ENCODE measurements at regions not wholly inside any gene's neighbourhood (a gene's known extent, or its start where the extent isn't known, plus 50 kb on each side); places are given as distances from the start of the nearest gene placed in this dataset.

- TF ChIP-seq ZBTB44 (CRISPR knock-in tag; IDR thresholded peaks at IDR 0.05) (no peak), ZNF740 (CRISPR knock-in tag; IDR thresholded peaks at IDR 0.05) (no peak), POLR2AphosphoS5 (IDR thresholded peaks at IDR 0.05; ENCODE audit: low read depth, low read length) (no peak), ARID3A (IDR thresholded peaks at IDR 0.05; ENCODE audit: low read depth, low read length) (no peak), KMT2B (CRISPR knock-in tag; IDR thresholded peaks at IDR 0.05) (no peak)
Observed at GRCh38 chr13:78867655-78868054, 208.7 kb upstream of the OBI1 start.
